NT2/D1 (cell line): ENCODE measurements at regions not wholly inside any gene's neighbourhood (a gene's known extent, or its start where the extent isn't known, plus 50 kb on each side); places are given as distances from the start of the nearest gene placed in this dataset.

ENCODE experiments used
- DNase-seq: peaks from one replicate; pipeline ENCODE4 v3.0.0-alpha.2; 2011; ENCODE audit warnings: low read depth, low spot score
- H3K27me3 ChIP-seq: 2 replicates; pipeline ENCODE4 v1.6.0; 2011; ENCODE audit warnings: mild to moderate bottlenecking; ENCODE audit not compliant: insufficient read length, insufficient read depth
- H3K36me3 ChIP-seq: 2 replicates; pipeline ENCODE4 v1.6.1; 2011; ENCODE audit warnings: mild to moderate bottlenecking, low read length, mixed read lengths; ENCODE audit not compliant: insufficient read depth, insufficient read length
- H3K4me1 ChIP-seq: 2 replicates; pipeline ENCODE4 v1.5.1; 2011; ENCODE audit not compliant: insufficient read depth, insufficient read length
- H3K4me3 ChIP-seq: 2 replicates; pipeline ENCODE4 v1.5.1; 2011; ENCODE audit warnings: low read depth; ENCODE audit not compliant: insufficient read length
- H3K9ac ChIP-seq: 2 replicates; pipeline ENCODE4 v1.6.0; 2011; ENCODE audit warnings: low read depth; ENCODE audit not compliant: insufficient read length
- H3K9me3 ChIP-seq: 2 replicates; pipeline ENCODE4 v1.5.1; 2011; ENCODE audit warnings: mild to moderate bottlenecking, low read length; ENCODE audit not compliant: insufficient read depth
- SUZ12 ChIP-seq: IDR thresholded peaks from 2 replicates; pipeline ENCODE4 v1.6.1; 2011; ENCODE audit not compliant: insufficient read length, insufficient read depth; ENCODE audit errors: extremely low read depth
- YY1 ChIP-seq: IDR thresholded peaks from 2 replicates; pipeline ENCODE4 v1.6.1; 2011; ENCODE audit not compliant: insufficient read length, insufficient read depth
- ZNF274 ChIP-seq: IDR thresholded peaks from 2 replicates; pipeline ENCODE4 v1.6.1; 2011; ENCODE audit warnings: mild to moderate bottlenecking, low read depth, low read length

DNA sequence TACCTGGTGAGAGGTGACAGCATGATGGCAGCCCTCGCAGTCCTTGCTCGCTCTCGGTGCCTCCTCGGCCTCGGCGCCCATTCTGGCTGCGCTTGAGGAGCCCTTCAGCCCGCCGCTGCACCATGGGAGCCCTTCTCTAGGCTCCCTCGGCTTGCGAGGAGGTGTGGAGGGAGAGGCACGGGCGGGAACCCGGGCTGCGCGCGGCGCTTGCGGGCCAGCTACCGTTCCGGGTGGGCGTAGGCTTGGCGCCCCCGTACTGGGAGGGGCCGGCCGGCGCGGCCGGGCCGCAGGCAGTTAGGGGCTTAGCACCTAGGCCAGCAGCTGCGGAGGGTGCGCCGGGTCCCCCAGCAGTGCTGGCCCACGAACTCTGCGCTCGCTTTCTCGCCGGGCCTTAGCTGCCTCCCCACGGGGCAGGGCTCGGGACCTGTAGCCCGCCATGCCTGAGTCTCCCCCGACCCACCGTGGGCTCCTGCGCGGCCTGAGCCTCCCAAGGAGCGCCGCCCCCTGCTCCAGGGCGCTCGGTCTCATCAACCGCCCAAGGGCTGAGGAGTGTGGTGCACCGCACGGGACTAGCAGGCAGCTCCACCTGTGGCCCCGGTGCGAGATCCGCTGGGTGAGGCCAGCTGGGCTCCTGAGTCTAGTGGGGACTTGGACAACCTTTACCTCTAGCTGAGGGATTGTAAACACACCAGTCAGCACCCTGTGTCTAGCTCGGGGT lies 1624.3 kb downstream of the SLITRK1 start:
- Histone ChIP-seq H3K36me3 (no peaks in the 10 kb centered on the region), H3K27me3 (no peaks in the 10 kb centered on the region), H3K9me3 (no peaks in the 10 kb centered on the region), H3K9ac (no peak overlapping the region), H3K4me1 (no peaks in the 10 kb centered on the region), H3K4me3 (no peak overlapping the region)
- TF ChIP-seq ZNF274: no peak
- no peak for DNase-seq

DNA sequence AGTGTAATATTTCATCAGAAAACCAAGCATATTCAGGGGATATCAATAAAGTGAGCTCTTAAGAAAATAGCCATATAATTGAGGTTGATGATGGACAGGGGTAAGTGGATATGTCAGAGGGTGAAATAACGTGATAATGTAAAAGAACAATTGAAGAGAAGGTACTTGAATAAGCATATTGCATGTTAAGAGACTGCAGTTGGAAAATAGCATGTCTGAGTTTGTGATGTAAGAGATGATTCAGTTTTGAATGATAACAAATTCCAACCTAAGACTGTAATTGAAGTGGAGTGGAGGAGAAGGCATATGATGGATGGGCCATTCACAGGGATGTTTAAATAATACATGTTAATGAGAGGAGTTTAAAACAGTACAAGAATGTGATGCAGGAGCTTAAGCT lies 1633.5 kb downstream of the SLITRK1 start:
- DNase-seq: no peak
- H3K36me3 ChIP-seq: no peaks in the 10 kb centered on the region
- no peaks in the 10 kb centered on the region for H3K9me3 ChIP-seq
- H3K27me3 ChIP-seq: no peaks in the 10 kb centered on the region
- H3K4me3 ChIP-seq: no peak overlapping the region
- no peak overlapping the region for H3K9ac ChIP-seq
- H3K4me1 ChIP-seq: no peaks in the 10 kb centered on the region
- TF ChIP-seq SUZ12: no peak
- TF ChIP-seq YY1: no peak
- TF ChIP-seq ZNF274: no peak

DNA sequence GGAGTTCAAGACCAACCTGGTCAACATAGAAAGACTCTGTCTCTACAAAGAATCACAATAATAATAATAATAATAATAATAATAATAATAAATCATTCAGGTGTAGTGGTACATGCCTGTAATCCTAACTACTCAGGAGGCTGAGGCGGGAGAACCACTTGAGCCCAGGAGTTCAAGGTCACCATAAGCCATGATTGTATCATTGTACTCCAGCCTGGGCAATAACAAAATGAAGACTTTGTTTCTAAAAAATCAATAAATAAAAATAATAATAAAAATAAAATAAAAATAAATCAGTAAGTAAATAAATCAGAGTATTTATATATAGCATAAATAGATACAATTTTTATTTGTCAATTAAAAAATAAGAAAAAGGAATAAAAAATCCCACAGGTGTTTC lies 1636.4 kb downstream of the SLITRK1 start:
- Histone ChIP-seq H3K4me1 (no peaks in the 10 kb centered on the region), H3K36me3 (no peaks in the 10 kb centered on the region), H3K9ac (no peak overlapping the region), H3K4me3 (no peak overlapping the region), H3K27me3 (no peaks in the 10 kb centered on the region), H3K9me3 (no peaks in the 10 kb centered on the region)
- no peak for TF ChIP-seq ZNF274
- no peak for TF ChIP-seq YY1
- DNase-seq: no peak

DNA sequence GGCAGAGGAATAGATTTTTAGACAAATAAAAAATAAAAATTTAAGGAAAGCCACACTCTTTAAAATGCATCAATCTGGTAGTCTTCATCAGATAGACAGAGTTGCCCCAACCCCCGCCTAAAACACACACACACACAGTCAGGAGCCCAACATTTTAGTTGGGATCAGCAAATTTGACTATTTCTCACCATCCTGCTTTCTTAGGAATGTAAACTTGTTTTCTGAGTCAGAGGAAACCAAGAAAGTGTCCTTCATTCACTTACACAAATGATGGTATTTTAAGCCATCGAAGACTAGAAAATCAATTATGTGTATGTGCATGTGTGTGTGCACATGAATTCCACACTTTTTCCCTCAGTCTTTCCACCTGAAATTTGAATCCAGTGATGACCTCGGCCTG lies 1657.5 kb downstream of the SLITRK1 start:
- no peaks in the 10 kb centered on the region for H3K4me1 ChIP-seq
- no peak for TF ChIP-seq YY1
- TF ChIP-seq ZNF274: no peak
- no peak for TF ChIP-seq SUZ12
- H3K9ac ChIP-seq: no peak overlapping the region
- H3K9me3 ChIP-seq: no peaks in the 10 kb centered on the region
- no peak for DNase-seq
- no peaks in the 10 kb centered on the region for H3K36me3 ChIP-seq
- H3K4me3 ChIP-seq: no peak overlapping the region
- H3K27me3 ChIP-seq: no peaks in the 10 kb centered on the region

DNA sequence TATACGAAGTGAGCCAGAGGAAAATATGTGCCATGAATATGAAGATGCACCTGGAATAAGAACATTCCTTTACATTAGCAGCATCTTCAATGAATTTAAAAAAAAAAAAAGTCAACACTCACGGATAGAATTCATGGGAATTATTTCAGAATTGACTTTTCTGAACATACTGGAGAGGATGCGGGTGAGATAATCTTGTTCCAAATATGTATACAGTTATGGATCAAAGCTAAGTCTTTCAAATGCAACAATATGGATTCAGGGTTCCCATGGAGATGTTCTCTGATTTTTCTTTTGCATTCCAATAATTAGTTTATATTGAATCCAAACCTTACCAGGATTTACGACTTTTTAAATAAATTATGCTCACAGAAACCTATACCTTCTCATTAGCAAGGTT lies 1660.7 kb downstream of the SLITRK1 start:
- TF ChIP-seq ZNF274: no peak
- TF ChIP-seq SUZ12: no peak
- no peak for TF ChIP-seq YY1
- Histone ChIP-seq H3K36me3 (no peaks in the 10 kb centered on the region), H3K9ac (no peak overlapping the region), H3K9me3 (no peaks in the 10 kb centered on the region), H3K27me3 (no peaks in the 10 kb centered on the region), H3K4me3 (no peak overlapping the region), H3K4me1 (no peaks in the 10 kb centered on the region)
- no peak for DNase-seq

DNA sequence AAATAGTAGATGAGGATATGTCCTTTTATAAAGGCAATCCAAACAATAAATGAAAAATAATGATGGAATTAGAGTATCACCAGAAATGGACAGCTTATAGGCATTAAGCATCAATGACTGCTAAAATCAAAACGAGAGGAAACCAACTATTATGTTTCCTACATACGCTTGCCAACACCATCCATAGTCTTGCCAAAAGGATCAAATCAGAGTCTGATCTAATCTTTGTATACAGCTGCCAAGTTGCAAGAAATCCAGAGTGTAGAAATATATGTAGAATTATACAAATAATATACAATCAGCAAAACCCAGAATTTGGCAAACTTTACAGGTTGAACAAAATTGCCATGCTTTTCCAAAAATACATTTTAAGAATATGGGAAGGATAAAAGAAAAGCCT lies 1661.6 kb downstream of the SLITRK1 start:
- Histone ChIP-seq H3K27me3 (no peaks in the 10 kb centered on the region), H3K4me1 (no peaks in the 10 kb centered on the region), H3K9me3 (no peaks in the 10 kb centered on the region), H3K4me3 (no peak overlapping the region), H3K36me3 (no peaks in the 10 kb centered on the region), H3K9ac (no peak overlapping the region)
- TF ChIP-seq SUZ12: no peak
- TF ChIP-seq ZNF274: no peak
- no peak for TF ChIP-seq YY1
- no peak for DNase-seq

DNA sequence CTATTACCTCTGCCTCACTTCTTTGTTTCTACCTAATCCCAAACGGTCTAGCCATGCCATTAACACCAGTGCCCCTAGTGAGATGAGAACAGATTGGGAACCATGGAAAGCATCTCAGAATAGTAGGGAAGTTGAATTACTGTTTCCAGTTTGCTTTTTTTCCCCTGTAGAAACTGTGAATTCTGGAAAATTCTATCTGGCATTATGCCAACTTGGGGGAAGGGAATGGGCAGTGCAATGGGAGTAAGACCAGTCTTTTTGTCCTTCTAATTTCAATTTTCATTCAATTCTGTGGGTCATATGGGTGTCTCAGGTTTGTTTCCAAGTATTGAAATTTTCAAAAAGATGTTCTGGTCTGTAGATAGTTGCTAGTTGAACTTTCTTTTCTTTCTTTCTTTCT lies 1666.1 kb downstream of the SLITRK1 start:
- H3K4me3 ChIP-seq: no peak overlapping the region
- H3K9me3 ChIP-seq: no peaks in the 10 kb centered on the region
- no peaks in the 10 kb centered on the region for H3K4me1 ChIP-seq
- TF ChIP-seq YY1: no peak
- no peak for TF ChIP-seq SUZ12
- TF ChIP-seq ZNF274: no peak
- H3K9ac ChIP-seq: no peak overlapping the region
- H3K36me3 ChIP-seq: no peaks in the 10 kb centered on the region
- no peaks in the 10 kb centered on the region for H3K27me3 ChIP-seq
- no peak for DNase-seq

DNA sequence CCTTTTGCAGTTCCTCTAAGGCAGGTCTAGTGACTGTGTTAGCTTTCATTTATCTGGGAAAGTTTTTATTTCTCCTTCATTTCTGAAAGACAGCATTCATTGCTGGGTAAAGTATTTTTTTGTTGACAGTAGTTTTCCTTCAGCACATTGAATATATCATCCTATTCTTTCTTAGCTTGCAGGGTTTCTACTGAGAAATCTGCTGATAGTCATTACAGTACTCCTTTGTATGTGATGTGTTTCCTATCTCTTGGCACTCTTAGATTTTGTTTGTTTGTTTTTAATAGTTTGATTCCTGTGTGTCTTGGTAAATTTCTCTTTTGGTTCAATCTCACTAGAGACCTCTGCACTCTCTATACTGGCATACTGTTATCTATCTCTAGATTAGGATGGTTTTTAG lies 1667.9 kb downstream of the SLITRK1 start:
- no peak for DNase-seq
- Histone ChIP-seq H3K4me1 (no peaks in the 10 kb centered on the region), H3K4me3 (no peak overlapping the region), H3K9me3 (no peaks in the 10 kb centered on the region), H3K9ac (no peak overlapping the region), H3K36me3 (no peaks in the 10 kb centered on the region), H3K27me3 (no peaks in the 10 kb centered on the region)
- no peak for TF ChIP-seq YY1
